ENCODE measurements at regions not wholly inside any gene's neighbourhood (a gene's known extent, or its start where the extent isn't known, plus 50 kb on each side); places are given as distances from the start of the nearest gene placed in this dataset.

- TF ChIP-seq POLR2A (IDR thresholded peaks at IDR 0.05) (no peak), CTCF (IDR thresholded peaks at IDR 0.05) (no peak)
Measured at GRCh38 chr5:72000707-72001106, 106.6 kb upstream of the MAP1B start.
